RPMI8226 (cell line): ENCODE measurements at regions not wholly inside any gene's neighbourhood (a gene's known extent, or its start where the extent isn't known, plus 50 kb on each side); places are given as distances from the start of the nearest gene placed in this dataset.

Experiments
- DNase-seq: peaks from one replicate; pipeline ENCODE4 v3.0.0-alpha.2; 2015

DNA sequence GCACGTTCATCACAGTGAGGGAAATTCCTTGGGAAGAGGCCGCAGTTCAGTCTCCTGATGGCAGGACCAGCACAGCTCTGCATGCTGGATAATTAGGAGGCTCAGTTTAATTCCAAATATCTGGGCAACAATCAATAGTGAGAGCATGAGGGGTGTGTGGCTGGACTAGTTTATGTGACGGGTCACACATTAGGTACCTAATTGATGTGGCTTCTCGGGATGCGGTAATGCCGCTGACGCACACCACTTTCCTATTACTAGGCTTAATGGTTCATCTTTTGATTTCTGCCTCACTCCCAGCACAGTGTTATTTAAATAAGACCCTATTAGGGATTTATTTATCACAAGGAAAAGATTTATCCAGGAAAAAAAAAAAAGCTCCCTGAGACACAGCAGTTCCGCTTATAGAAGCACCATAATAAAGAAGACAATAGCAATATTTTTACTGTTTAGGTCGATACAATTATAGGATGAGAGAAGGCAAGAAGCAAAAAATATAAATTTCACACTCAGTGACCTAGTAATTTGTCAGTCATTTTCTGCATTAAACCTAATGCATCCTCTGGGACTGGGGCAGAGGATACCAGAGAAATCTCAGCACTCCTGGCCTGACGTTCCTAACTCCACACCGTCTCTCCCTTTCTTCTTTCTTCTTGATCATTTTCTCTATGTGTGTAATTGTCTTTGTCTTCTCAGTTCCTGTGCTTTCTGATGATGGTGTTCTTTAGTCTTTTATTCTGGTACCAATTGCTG lies 264.7 kb upstream of the SLC14A2 start:
- DNase-seq: no peak

DNA sequence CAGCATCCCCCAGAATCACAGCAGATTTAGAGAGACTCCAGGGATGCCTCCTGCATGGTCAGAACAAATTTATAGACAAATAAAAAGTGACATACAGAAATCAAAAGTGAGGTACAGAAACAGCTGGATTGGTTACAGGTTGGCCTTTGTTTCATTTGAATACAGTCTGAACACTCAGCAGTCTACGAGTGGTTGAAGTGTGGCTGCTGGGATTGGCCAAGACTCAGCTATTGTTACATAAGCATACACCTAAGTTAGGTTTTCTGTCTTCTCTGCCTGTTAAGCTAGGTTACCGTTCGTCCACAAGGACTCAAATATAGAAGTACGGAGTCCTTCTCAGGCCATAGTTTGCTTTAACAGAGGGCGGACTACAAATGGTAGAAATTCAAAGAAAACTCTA lies 262.4 kb upstream of the SLC14A2 start:
- no peak for DNase-seq

DNA sequence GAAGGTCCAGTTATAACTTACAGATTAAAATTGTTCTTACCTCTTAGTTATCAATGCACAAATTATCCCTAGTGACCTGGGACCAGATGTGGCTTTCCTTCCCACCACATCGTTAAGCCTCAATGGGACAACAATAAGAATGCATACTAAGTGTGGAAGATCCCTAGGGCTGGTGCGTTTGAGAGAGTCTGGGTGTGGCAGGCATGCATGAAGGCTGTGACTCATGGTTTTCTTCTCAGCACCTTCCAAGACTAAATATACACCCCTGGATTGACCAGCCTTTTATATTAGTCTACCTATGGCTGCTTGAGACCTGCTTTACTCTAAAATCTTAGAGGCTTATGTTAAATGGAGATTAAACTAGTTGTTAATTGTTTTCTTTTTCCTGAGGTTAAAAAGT lies 261.7 kb upstream of the SLC14A2 start:
- DNase-seq: no peak

DNA sequence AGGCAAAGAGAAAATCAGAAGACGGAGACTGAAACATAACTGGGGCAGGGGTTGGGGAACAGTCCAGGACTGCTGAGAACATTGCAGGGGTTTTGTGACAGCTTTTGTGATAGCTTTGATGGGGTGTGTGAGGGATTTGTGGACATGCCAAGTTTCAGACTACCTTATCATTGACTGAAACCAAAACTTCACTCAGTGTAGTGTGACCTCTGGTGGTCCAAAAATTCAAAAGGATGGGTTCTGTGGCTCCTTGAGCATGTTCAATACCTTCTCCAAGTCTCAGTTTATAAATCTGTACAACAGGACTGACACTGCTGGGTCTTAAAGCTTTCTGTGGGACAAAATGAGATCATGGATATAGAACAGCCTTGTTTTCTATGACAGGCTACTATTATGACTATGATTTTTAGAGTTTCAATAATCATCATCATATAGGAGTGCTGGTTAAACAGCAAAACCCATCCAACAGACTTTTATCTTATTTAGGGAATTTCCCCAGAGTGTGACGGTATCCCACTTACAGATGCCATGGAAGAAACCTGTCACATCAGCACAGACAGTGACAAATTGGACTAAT lies 259.2 kb upstream of the SLC14A2 start:
- no peak for DNase-seq

DNA sequence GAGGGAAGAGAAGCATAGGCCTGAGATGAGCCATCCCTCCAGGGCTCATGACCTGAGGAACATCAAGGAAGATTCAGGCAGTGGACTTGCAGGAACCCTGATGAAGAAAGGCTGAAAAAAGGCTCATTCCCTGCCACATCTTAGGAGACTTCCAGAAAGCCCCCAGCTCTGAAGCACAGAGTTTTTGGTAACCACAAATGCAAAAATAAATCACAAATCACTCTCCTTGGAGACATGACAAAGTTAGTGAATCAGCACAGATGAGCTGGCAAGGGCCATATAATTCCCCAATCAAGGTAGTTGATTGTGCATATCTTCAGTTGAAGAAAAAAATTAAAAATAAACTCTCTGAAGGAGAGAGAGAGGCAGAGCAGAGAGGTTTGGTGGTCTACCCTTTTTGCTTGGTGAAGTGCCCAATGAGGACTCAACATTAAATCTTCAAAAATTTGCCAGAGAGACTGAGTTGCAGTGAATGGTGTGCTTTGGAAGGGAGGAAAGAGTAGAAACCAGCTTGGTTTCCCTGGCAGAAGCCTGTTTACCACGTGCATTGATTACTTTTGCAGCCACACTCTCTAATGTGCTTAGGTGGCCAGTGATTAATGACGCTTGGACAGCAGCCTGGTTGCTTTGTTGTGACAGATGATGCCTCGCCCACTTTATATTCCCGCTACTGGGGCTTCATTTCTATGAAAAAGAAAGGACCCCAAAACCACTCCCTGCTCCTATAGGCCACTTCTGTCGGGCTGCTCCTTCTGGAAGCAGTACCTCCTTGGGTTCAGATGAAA lies 257.4 kb upstream of the SLC14A2 start:
- no peak for DNase-seq

DNA sequence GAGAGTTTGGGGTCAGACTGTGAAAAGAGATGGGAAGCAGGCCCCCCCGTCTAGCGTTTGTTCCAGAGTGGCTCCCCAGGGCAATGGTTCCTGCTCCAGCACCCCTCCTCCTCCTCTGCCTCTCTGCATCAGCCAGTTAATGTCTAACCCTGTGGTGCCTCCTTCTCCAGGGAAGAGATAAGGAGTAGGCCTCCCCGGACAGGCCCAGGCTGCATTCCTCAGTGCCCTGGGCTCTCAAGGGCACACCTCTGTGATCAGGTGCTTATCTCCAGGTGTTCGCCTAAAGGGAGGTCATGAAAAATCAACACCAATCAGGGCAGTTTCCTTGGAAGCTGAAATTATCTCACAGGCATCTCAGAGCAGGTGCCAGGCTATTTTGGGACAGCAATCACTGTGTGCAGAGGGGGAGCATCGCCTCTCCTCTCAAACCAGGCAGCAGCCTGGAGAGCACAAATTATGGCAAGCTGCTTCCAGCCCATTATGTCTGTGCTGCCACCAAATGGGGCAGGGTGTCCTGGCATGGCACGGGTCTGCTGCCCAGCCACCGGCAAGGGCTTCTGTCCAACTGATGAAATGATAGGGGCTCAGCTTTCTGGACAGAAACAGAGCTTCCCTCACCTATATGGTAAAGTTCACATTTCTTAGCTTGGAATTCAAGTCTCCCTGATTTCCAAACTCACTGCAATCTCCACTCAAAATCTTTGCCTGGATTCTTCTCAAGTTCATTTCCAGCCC lies 255.8 kb upstream of the SLC14A2 start:
- no peak for DNase-seq

DNA sequence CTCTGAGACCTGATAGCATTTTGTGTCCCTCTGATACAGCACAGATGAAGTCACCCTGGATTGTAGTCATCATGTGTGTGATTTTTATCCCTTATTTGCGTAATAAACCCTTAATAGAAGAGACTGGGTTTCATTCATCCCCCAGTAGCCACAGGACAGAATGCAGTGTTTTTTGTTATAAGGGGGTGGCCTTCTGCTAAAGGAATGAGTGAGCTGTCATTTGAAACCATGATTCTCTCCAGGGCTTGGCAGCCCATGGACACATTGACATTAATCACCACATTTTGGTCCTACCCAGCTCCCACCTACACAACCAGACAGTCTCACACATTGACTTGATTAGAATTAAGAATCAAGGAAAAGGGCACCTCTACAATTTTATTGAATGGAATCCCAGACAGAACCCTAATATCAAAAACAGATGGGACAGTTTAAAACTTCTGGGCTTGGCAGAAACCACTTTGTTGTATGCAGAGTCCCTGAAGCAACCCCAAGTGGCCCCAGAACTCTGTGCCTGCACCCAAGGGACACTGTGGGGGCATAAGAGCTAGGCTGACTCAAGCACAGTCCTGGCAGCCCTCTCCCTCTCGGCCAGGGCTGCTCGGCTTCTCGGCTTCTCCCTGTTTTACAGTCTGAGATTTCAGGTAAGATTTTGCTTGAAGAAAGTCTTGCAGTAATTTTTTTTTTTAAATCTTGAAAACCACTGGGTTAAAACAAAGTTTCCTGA lies 254.0 kb upstream of the SLC14A2 start:
- DNase-seq: no peak

DNA sequence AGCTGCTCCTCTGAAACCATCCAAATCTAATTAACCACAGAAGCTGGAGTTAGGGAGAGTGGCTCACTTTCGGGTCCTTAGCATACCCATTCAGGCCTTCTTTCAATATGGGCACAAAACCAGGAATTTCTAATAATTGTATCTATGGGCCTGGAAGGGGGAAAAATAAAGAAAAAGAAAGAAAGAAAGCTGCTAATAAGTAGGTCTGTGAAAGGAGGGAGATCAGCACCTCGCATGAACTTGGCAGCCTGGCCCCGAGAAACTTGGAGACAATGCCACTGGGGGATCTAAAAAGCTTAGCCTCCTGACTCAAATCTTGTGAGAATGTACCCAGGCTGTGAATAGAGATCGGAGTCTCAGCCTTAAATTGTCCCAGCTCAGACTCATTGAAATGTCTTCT lies 252.1 kb upstream of the SLC14A2 start:
- DNase-seq: no peak

DNA sequence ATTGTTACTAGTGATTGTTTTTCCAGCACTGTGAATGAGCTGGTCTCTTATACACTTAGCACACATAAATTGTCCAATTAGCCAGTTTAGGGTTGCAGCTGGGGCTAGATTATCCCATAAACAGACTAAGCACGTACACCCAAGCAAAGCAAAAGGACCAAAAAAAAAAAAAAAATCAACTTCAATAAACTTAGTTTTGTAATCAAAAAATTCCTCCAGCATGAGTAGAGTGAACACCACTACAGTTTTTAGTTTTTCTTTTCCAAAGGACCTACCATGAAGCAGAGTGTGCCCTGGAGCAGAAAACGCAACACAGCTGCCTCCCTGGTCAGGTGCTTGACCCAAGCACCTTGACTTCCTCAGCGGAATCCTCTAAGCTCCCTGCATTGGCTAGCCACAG lies 249.4 kb upstream of the SLC14A2 start:
- DNase-seq: no peak

DNA sequence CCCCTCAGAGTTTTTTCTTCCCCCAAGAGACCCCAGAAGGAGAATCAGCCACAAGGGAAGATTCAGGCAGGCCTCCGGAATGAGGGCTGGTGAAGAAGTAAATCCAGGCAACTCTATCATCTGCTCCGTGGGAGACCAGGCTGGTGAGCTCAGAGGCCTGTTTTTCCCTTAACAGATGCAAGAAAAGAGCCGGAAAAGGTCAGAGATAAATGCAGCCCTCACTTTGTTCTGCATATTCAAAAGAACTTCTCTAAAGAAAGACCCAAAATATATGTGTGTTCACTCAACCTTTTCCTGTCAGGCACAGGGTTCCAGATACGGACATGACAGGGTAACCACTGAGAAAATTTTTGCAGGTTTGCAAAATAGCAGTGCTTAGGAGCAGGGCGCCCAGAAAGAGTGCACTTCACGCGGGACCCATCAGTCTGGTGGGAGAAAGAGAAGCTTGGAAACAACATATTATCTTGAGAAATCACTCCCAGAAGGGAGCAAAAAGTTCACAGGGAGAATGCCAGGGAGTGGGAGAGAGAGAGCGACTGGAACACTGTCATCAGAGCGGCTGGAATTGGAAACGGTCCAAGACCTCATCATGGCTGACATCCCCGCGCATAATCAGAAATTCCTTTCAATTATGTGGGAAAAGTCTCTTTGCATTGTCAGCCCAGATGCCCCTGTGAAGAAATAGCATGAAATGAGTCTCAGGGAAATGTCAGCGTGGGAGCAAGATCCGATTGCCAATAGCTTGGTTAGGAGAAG lies 244.8 kb upstream of the SLC14A2 start:
- no peak for DNase-seq

DNA sequence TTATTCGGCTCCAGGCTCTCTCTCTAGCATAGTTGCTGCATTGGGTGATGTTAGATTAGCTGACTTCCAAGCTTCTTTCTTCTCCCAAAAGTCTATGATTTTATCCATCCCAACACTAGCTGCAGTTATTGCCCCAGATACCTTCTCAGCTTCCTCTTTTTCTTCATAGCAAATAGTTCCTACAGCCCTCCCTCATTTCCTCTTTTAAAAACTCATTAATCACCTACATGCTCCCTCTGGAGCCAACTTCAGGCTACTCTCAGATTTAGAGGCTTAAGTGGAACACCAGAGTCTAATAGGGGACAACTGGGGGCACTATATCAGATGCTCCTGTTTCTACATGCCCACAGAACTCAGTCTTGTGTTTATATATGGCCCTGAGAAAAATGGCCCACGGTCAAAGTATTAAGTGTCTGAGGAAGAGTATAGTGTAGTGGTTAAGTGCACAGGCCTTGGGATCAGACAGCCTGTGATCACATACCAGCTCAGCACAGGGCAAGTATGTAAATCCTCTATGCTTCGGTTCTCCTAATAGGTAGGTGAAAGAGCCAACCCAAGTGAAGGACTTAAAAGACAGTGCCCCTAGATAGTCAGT lies 241.9 kb upstream of the SLC14A2 start:
- DNase-seq: no peak

DNA sequence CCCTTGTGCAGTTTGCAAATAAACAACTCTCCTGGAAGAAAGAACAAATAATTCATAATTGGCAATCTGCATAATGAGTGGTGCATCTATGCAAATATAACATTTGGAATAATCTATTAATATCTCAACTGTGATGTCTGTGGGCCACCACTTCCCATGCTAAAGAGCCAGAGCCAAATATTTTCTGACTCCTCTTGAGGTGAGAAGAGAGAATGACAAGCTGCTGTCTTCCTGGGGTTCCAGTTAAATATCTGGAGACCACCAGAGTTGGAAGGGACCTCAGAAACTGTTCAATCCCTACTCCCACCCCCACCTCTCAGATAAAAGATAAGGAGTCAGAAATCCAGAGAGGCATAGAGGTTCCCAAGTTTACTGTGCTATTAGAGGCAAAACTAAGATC lies 241.0 kb upstream of the SLC14A2 start:
- no peak for DNase-seq

DNA sequence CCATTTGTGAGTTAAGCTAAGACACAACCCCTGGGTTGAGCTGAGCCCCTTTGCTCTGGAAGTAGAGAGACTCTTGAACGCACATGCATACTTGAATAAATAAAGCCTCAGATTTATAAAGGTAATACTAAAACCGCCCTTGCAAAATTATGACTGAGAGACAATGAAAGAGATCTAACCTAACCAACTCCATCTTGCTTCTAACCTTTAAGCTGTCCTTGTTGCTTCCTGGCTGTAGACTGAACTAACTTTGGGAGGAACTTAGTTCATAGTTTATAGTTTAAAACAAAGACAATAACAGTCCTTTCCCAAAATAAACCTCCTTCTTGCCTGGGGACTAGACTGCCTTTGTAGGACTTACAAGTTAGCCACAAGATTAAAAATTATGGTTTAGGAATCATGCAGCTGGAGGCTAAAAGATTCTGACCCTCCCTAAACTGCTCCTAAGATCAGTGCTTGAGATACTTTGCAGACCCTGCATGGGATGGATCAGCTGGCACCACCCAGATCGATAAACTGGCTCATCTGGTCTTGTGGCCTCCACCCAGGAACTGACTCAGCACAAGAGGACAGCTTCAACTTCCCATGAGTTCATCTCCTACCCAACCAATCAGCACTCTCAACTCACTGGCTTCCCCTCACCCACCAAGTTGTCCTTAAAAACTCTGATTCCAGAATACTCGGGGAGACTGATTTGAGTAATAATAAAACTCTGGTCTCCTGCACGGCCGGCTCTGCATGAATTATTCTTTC lies 240.2 kb upstream of the SLC14A2 start:
- no peak for DNase-seq

DNA sequence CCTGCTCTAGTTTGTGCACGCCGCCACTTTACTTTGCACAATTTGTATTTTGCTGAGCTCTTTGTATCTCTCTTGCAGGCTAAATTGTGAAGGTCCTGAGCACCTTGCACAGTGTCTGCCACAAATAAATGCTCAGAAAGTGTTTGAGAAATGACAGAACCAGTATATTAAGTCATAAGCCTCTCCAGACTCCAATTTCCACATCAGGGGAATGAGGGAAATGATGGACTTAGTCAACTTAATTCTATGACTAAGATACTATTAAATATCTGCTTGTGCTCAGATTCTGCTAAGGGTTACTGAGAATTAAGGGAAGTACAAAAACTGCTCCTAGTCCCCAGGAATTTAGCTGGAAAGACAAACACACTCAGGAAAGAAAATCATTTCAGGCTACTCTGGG lies 239.1 kb upstream of the SLC14A2 start:
- DNase-seq: no peak

DNA sequence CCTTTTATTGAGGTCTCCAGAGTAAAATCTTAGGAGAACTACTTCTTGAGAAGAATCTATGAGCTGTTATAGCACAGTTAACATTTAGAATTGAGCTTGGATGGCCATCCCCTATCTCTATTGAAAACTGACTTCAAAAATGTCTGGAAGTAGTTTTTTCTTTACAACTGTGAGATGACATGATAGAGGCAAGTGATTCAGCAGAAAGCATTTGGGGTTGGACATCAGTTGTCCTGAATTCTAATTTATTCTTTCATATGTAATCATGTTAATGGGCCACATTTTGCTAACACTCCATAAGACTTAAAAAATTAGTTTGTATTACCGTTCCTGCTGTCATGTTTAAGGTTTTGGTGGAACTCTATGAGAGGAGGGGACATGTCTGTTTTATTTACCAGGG lies 237.0 kb upstream of the SLC14A2 start:
- no peak for DNase-seq

DNA sequence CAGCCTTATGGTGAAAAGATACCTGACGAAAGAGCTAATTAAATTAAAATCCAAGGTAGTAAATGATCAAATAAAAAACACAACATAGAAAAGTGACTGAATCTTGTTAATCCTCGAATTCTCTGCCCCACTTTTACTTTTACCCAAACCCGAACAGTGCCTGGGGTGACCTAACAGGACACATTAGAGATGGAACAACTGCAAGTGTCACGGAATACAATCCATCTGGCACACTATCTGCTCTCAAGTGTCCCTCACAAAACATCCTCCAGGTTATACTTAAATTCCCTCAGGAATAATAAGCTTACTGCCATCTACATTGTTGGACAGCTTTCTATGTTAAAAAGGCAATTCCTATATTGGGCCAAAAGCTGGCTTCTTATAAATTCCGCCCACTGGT lies 236.3 kb upstream of the SLC14A2 start:
- DNase-seq: no peak

DNA sequence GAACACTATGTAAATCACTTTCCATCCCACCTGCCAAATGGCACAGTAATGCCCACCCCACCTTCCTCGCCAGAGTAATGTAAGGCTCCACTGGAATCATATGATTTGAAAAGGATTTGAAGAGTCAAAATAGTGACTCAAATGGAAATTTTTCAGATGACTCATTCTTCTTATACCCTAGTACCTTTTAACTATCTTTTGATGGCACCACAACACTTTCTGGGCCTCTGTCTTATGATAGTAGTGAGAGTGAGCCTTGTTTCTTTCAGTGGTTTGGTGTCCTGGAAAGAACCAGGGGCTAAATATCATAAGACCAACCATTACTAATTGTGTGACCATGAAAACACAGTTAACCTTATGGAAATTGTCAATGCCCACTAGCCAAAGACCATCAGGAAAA lies 235.4 kb upstream of the SLC14A2 start:
- no peak for DNase-seq

DNA sequence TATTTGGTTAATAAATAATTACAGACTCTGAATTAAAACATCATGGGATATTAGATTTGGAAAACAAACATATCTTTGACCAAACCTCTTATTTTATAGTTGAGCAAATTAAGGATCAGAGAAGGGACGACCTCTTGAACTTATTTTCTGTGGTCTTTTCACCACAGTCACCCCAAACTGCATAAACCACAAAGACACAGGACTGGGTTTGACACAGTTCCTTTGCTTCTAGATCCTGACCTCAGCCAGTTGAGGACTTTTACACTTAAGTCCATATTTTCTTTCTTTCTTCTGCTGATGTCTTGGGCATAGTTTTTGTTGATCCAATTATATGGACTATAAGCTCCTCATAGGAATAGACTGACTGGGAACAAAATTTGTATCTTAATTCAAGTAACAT lies 234.0 kb upstream of the SLC14A2 start:
- DNase-seq: no peak

DNA sequence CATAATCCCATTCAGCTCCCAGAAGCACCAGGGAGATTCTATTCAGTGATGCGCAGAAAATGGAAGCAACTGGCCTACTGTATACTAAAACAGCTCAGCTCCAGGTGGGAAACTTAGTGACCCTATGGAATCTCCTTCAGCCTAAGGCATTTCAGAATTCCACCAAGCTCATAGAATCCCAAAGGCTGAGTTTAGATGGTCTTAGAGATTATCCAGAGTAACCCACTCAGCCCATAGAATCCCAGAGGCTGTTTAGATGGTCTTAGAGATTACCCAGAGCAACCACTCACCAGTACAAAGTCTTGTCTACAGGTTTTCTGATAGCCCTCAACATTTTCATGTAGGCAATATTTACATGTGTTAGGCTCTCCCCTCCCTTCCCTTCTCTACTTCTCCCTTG lies 232.0 kb upstream of the SLC14A2 start:
- DNase-seq: no peak

DNA sequence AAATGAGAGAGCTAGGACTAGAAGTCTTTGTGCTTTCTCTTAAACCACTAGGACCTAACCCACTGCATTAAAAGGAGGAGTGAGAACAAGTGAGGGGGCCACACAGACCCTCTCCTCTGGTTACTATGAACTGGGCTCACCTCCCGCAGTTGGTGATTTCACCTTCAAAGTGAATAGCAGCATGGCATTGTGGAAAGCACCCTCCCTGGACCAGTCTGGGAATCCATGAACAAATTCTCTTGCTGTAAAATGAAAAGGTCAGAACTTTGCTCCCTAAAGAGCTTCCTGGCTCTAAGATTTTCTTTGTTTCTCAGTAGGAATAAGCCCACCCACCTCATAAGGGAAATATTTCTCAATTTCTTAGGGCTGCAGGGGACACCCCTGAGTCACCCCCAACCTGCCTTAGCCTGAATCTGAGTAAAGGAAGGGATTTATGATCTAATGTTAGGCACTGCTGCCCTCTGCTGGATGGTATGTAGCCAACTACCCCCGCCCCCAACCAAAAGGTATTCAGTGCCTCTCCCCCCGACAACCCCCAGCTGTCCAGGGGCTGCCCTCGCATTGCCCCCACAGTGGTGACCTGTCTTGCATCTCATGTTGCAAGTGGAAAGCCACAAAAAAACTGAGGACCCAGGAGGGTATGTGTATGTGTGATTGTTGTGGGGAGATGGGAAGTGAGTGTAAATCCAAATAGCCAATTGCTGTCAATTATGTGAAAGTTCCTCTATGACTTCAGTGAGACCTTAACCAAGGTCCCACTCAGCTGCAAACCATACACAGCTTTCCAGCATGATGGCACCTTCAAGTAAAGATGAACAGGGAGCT lies 230.9 kb upstream of the SLC14A2 start:
- peak; percentile 69 for DNase-seq
